ENCODE measurements at regions not wholly inside any gene's neighbourhood (a gene's known extent, or its start where the extent isn't known, plus 50 kb on each side); places are given as distances from the start of the nearest gene placed in this dataset.

- FAIRE-seq, result no peak
Measured at GRCh38 chr4:41465146-41465761, 72.7 kb upstream of the LIMCH1 start.

GRCh38 chr4:41466249-41466648 is 71.7 kb upstream of the LIMCH1 start:
- no peak for FAIRE-seq

GRCh38 chr4:41468122-41468521 is 69.8 kb upstream of the LIMCH1 start:
- no peak for FAIRE-seq

- FAIRE-seq, result no peak
Measured at GRCh38 chr4:41471126-41472071, 66.6 kb upstream of the LIMCH1 start.

- FAIRE-seq, result no peak
Measured at GRCh38 chr4:41472081-41472480, 65.9 kb upstream of the LIMCH1 start.

GRCh38 chr4:41473176-41473575 is 64.8 kb upstream of the LIMCH1 start:
- no peak for FAIRE-seq

- FAIRE-seq, result no peak
Measured at GRCh38 chr4:41475402-41475801, 62.6 kb upstream of the LIMCH1 start.

- FAIRE-seq, result no peak
Measured at GRCh38 chr4:41476310-41476885, 61.6 kb upstream of the LIMCH1 start.

- no peak for FAIRE-seq
Measured at GRCh38 chr4:41477181-41477905, 60.6 kb upstream of the LIMCH1 start.

- FAIRE-seq, result no peak
Measured at GRCh38 chr4:41478518-41478917, 59.4 kb upstream of the LIMCH1 start.

GRCh38 chr4:41480896-41481311 is 57.1 kb upstream of the LIMCH1 start:
- FAIRE-seq, result peak; percentile 65

- no peak for FAIRE-seq
Measured at GRCh38 chr4:41483771-41484170, 54.2 kb upstream of the LIMCH1 start.

- no peak for FAIRE-seq
Measured at GRCh38 chr4:41485041-41485440, 52.9 kb upstream of the LIMCH1 start.

- FAIRE-seq, result no peak
Measured at GRCh38 chr4:41487868-41488440, 50.0 kb upstream of the LIMCH1 start.

All from islet of Langerhans (tissue), 1 donor.